ENCODE measurements at regions not wholly inside any gene's neighbourhood (a gene's known extent, or its start where the extent isn't known, plus 50 kb on each side); places are given as distances from the start of the nearest gene placed in this dataset.
"Not testable (repeated sequence)": the region's sequence is repeated elsewhere in the genome, so short reads cannot be mapped to it uniquely, and the experiment has no call there.

- CTCF ChIA-PET = no interaction called here
- H3K4me3 Mint-ChIP-seq = no peak overlapping the region
Observed at GRCh38 chr13:46468570-46469463, 81.8 kb upstream of the RUBCNL start.

DNA sequence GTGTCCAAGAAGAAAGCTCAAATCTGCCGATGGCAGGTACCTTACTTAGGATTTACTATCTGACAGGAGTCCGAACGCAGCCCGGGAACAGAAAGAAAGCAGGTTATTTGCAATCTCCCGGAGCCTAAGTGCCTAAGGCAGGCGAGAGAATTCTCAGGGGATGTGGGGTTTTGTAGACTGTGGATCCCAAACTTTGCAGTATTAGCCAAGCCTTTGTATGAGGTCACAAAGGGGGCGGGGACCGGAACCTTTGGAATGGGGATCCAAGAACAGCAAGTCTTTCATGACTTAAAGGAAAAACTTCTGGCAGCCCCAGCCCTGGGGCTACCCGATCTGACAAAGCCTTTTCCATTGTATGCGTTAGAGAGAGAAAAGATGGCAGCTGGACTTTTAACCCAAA lies 80.6 kb upstream of the RUBCNL start:
- ATAC-seq; H3K4me3 Mint-ChIP-seq; CTCF ChIA-PET; H3K27ac Mint-ChIP-seq; POLR2A ChIA-PET; DNase-seq (ENCODE audit: low spot score); H3K4me1 Mint-ChIP-seq; H3K27me3 Mint-ChIP-seq (ENCODE audit: low read depth); H3K36me3 Mint-ChIP-seq; H3K9me3 Mint-ChIP-seq: not testable (repeated sequence)

More at GRCh38 chr13:46468570-46469463, 81.8 kb upstream of the RUBCNL start:
- Mint-ChIP-seq H3K4me1 (peaks cover 6% of the 10 kb centered on the region), H3K27me3 (ENCODE audit: low read depth) (no peaks in the 10 kb centered on the region), H3K36me3 (no peaks in the 10 kb centered on the region), H3K9me3 (no peaks in the 10 kb centered on the region), H3K27ac (no peak overlapping the region)
- POLR2A ChIA-PET = no interaction called here
- TF ChIP-seq HMGA2 (CRISPR knock-in tag; IDR thresholded peaks at IDR 0.05) = peak; percentile 93
- no peak for TF ChIP-seq GABPB1 (CRISPR knock-in tag; IDR thresholded peaks at IDR 0.05)
- no peak for ATAC-seq
- no peak for DNase-seq (ENCODE audit: low spot score)

GRCh38 chr13:46466074-46466473 lies 79.0 kb upstream of the RUBCNL start:
- H3K9me3 Mint-ChIP-seq; ATAC-seq; H3K27ac Mint-ChIP-seq; POLR2A ChIA-PET; CTCF ChIA-PET; H3K36me3 Mint-ChIP-seq; H3K4me1 Mint-ChIP-seq; H3K4me3 Mint-ChIP-seq; DNase-seq (ENCODE audit: low spot score); H3K27me3 Mint-ChIP-seq (ENCODE audit: low read depth): not testable (repeated sequence)

DNA sequence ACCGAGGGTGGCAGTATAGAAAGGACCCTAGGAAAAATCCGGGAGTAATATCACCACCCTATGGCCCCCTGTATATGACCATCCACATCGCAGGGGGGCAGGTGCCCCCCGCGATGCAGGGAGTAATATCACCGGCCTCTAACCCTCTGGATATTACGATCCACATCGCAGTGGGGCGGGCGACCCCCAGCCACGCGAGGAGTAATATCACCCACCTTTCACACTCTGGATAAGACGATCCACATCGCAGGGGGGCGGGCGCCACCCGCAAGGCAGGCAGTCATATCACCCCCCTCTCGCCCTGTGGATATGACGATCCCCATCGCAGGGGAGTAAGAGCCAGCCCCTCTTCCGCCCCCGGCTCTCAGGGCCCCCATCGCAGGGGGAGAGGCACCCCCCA lies 76.7 kb upstream of the RUBCNL start:
- no peaks in the 10 kb centered on the region for H3K27me3 Mint-ChIP-seq (ENCODE audit: low read depth)
- ATAC-seq (no peak), DNase-seq (ENCODE audit: low spot score) (no peak)
- no peak overlapping the region for H3K4me3 Mint-ChIP-seq
- ChIA-PET CTCF (no interaction called here), POLR2A (no interaction called here)
- H3K9me3 Mint-ChIP-seq = peaks cover 6% of the 10 kb centered on the region
- H3K36me3 Mint-ChIP-seq = no peaks in the 10 kb centered on the region
- TF ChIP-seq OVOL2 (CRISPR knock-in tag; IDR thresholded peaks at IDR 0.05; ENCODE audit: borderline replicate concordance) (no peak), CREB1 (CRISPR knock-in tag; IDR thresholded peaks at IDR 0.05) (no peak), CREM (CRISPR knock-in tag; IDR thresholded peaks at IDR 0.05) (no peak), RELA (CRISPR knock-in tag; IDR thresholded peaks at IDR 0.05; ENCODE audit: borderline replicate concordance) (no peak), NR3C1 (CRISPR knock-in tag; conservative IDR thresholded peaks at IDR 0.05; ENCODE audit: low read depth) (no peak), SOX15 (CRISPR knock-in tag; IDR thresholded peaks at IDR 0.05) (no peak), NFE2L1 (CRISPR knock-in tag; IDR thresholded peaks at IDR 0.05) (no peak), CTCF (IDR thresholded peaks at IDR 0.05) (no peak), JUN (CRISPR knock-in tag; IDR thresholded peaks at IDR 0.05) (no peak), ATF1 (CRISPR knock-in tag; IDR thresholded peaks at IDR 0.05) (no peak), IRF1 (CRISPR knock-in tag; IDR thresholded peaks at IDR 0.05) (no peak), ZNF138 (CRISPR knock-in tag; conservative IDR thresholded peaks at IDR 0.05) (no peak)
- TF ChIP-seq, protein P1, sequence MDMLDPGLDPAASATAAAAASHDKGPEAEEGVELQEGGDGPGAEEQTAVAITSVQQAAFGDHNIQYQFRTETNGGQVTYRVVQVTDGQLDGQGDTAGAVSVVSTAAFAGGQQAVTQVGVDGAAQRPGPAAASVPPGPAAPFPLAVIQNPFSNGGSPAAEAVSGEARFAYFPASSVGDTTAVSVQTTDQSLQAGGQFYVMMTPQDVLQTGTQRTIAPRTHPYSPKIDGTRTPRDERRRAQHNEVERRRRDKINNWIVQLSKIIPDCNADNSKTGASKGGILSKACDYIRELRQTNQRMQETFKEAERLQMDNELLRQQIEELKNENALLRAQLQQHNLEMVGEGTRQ (CRISPR knock-in tag; IDR thresholded peaks at IDR 0.05) = no peak
- TF ChIP-seq, protein P2, sequence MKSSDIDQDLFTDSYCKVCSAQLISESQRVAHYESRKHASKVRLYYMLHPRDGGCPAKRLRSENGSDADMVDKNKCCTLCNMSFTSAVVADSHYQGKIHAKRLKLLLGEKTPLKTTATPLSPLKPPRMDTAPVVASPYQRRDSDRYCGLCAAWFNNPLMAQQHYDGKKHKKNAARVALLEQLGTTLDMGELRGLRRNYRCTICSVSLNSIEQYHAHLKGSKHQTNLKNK (CRISPR knock-in tag; IDR thresholded peaks at IDR 0.05) = no peak
- TF ChIP-seq, protein P3, sequence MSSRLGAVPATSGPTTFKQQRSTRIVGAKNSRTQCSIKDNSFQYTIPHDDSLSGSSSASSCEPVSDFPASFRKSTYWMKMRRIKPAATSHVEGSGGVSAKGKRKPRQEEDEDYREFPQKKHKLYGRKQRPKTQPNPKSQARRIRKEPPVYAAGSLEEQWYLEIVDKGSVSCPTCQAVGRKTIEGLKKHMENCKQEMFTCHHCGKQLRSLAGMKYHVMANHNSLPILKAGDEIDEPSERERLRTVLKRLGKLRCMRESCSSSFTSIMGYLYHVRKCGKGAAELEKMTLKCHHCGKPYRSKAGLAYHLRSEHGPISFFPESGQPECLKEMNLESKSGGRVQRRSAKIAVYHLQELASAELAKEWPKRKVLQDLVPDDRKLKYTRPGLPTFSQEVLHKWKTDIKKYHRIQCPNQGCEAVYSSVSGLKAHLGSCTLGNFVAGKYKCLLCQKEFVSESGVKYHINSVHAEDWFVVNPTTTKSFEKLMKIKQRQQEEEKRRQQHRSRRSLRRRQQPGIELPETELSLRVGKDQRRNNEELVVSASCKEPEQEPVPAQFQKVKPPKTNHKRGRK (CRISPR knock-in tag; IDR thresholded peaks at IDR 0.05; ENCODE audit: borderline replicate concordance) = no peak
- no peaks in the 10 kb centered on the region for H3K4me1 Mint-ChIP-seq
- H3K27ac Mint-ChIP-seq = no peak overlapping the region

DNA sequence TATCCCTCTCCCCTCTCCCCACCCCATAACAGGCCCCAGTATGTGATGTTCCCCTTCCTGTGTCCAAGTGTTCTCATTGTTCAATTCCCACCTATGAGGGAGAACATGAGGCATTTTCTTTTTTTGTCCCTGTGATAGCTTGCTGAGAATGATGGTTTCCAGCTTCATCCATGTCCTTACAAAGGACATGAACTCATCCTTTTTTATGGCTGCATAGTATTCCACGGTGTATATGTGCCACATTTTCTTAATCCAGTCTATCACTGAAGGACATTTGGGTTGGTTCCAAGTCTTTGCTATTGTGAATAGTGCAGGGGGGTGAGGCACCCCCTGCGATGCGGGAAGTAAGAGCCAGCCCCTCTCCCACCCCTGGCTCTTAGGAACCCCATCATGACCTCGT lies 73.2 kb upstream of the RUBCNL start:
- peaks cover 11% of the 10 kb centered on the region for H3K9me3 Mint-ChIP-seq
- POLR2A ChIA-PET; DNase-seq (ENCODE audit: low spot score); H3K36me3 Mint-ChIP-seq; H3K27ac Mint-ChIP-seq; CTCF ChIA-PET; H3K4me3 Mint-ChIP-seq; ATAC-seq; H3K4me1 Mint-ChIP-seq; H3K27me3 Mint-ChIP-seq (ENCODE audit: low read depth): not testable (repeated sequence)

DNA sequence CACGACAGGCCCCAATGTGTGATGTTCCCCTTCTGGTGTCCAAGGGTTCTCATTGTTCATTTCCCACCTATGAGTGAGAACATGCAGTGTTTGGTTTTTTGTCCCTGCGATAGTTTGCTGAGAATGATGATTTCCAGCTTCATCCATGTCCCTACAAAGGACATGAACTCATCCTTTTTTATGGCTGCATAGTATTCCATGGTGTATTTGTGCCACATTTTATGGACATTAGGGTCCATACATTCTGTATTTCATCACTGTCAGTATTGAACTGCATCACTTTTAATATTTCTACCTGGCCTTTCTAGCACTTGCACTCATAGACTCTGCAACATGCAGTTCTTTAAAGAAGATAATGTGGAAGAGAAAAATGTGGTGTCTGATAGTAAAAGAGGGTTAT lies 70.2 kb upstream of the RUBCNL start:
- H3K36me3 Mint-ChIP-seq; CTCF ChIA-PET; H3K27me3 Mint-ChIP-seq (ENCODE audit: low read depth); H3K4me3 Mint-ChIP-seq; ATAC-seq; DNase-seq (ENCODE audit: low spot score); H3K4me1 Mint-ChIP-seq; POLR2A ChIA-PET; H3K27ac Mint-ChIP-seq: not testable (repeated sequence)
- H3K9me3 Mint-ChIP-seq = peaks cover 11% of the 10 kb centered on the region
